ENCODE measurements at regions not wholly inside any gene's neighbourhood (a gene's known extent, or its start where the extent isn't known, plus 50 kb on each side); places are given as distances from the start of the nearest gene placed in this dataset.

DNA sequence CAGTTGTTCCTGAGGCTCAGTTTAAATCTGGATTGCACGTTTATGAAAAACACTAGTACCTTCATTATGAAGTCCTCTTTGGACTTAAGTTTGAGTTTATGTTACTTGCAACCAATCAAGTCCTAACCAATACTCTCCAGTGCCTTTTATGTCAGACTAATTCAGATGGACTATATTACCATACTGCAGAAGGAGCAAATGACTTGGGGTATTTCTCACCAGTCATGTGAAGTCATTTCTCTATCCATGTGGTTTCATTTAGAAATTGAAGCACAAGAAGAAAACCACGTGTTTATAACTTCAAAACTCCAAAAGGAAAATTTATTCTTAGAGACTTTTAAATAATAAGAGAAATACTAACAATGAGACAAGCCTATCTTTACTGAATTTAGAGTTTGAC is 201.6 kb downstream of the MBL2 start:
- TF ChIP-seq CTCF (IDR thresholded peaks at IDR 0.05) (no peak), POLR2A (IDR thresholded peaks at IDR 0.05) (no peak), POLR2AphosphoS5 (IDR thresholded peaks at IDR 0.05) (no peak)

All from transverse colon (tissue), 4 donors.